Pancreas (tissue), 10 donors: ENCODE measurements at regions not wholly inside any gene's neighbourhood (a gene's known extent, or its start where the extent isn't known, plus 50 kb on each side); places are given as distances from the start of the nearest gene placed in this dataset.

Source experiments
- ATAC-seq, 4 donors: fragments of 200-7000 bp; cut with Tn5 transposase; one replicate each; pipeline versions ENCODE4 v1.8.0 to v1.9.1; 2020; ENCODE audit warnings: mild to moderate bottlenecking in 4 of 4, moderate library complexity in 4 of 4
- DNase-seq, 6 donors: peaks; one replicate each; pipeline ENCODE4 v3.0.0-alpha.2; 2020
- FAIRE-seq: peaks from 2 replicates; lab custom pipeline; 2012; peaks lifted over from hg19 to GRCh38; lab: Jason Lieb, UNC
- H3K27ac ChIP-seq, 4 donors: fragments of 200-600 bp; sonication (generic); 1 replicate in 3 of 4; 2 replicates in 1 of 4; pipeline versions ENCODE4 v1.5.0 to v1.8.0; 2020
- H3K27me3 ChIP-seq, 4 donors: fragments of 200-600 bp; one replicate each; pipeline ENCODE4 v1.8.0; 2021
- H3K36me3 ChIP-seq, 3 donors: fragments of 200-600 bp; sonication (generic) in 1 of 3; one replicate each; pipeline versions ENCODE4 v1.5.0 to v1.8.0; 2020 to 2021
- H3K4me1 ChIP-seq, 3 donors: fragments of 200-600 bp; one replicate each; pipeline ENCODE4 v1.8.0; 2021
- H3K4me3 ChIP-seq, 4 donors: fragments of 200-600 bp; sonication (generic) in 2 of 4; one replicate each; pipeline versions ENCODE4 v1.5.0 to v1.8.0; 2020 to 2021
- H3K9me3 ChIP-seq, 4 donors: fragments of 200-600 bp; one replicate each; pipeline ENCODE4 v1.8.0; 2021
- WGBS, 2 donors: extraction: QIAGEN DNeasy Blood & Tissue Kit; methylation state at CpG; one replicate each; pipeline ENCODE4 v1.1.7; 2013; 5-methylcytosine and 5-hydroxymethylcytosine counted together
- intact Hi-C, 3 donors: fragments of 100-400 bp; cut with DNase I; formaldehyde crosslinking; loops; one replicate each; pipeline versions ENCODE4 v1.11.1 to v1.14.2; 2022
- TF ChIP-seq, protein P1 (sequence below), 4 donors: fragments of 200-600 bp; sonication (generic) in 3 of 4; IDR thresholded peaks; one replicate each; pipeline versions ENCODE4 v1.5.0 to v1.8.0; 2021; ENCODE audit warnings: antibody characterized with exemption in 4 of 4
- donor health status: healthy with polysubstance abuse.
- donor health status: DM: no; HTN: no; CAD: no; lungs with moderate emphysema.
- donor health status: DM: no; HTN: no; CAD: no.
- donor health status: control.
- donor health status: control.
- donor health status: Bipolar disorder and iron deficiency.
- donor health status: DM: yes; HTN: yes; CAD: no.
- donor health status: DM: no; HTN: no; CAD: no.
- donor health status: DM: no; HTN: no; CAD: no.
- donor health status: DM: yes; HTN: yes; CAD: no.

DNA sequence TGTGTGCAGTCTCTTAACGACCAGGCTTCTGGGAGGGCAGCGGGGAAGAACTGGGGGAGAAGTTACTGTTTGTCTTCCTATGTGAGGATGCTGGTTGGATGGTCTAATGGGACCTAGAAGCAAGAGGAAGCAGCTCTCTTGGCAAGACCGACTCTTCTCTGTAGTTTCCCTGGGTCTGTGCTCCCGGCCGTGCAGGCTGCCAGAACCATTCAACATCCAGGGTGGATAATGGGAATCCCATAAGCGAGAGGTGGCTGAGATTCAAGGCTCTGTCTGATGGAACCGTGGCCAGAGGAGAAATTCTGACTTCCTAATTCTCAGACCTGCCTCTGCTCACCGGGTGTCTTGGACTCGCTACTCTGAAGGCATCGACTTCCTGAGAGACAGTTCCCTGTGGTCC is 561.0 kb upstream of the TBX3 start:
- FAIRE-seq, result no peak
- TF ChIP-seq, protein P1, sequence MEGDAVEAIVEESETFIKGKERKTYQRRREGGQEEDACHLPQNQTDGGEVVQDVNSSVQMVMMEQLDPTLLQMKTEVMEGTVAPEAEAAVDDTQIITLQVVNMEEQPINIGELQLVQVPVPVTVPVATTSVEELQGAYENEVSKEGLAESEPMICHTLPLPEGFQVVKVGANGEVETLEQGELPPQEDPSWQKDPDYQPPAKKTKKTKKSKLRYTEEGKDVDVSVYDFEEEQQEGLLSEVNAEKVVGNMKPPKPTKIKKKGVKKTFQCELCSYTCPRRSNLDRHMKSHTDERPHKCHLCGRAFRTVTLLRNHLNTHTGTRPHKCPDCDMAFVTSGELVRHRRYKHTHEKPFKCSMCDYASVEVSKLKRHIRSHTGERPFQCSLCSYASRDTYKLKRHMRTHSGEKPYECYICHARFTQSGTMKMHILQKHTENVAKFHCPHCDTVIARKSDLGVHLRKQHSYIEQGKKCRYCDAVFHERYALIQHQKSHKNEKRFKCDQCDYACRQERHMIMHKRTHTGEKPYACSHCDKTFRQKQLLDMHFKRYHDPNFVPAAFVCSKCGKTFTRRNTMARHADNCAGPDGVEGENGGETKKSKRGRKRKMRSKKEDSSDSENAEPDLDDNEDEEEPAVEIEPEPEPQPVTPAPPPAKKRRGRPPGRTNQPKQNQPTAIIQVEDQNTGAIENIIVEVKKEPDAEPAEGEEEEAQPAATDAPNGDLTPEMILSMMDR (IDR thresholded peaks at IDR 0.05), result no peak
- H3K27ac ChIP-seq, result no peak overlapping the region
- no peaks in the 10 kb centered on the region for H3K4me1 ChIP-seq
- intact Hi-C loops, result no loop called here
- 61 to 63% methylated on average over 10 of the region's 10 CpGs for WGBS, 2 donors
- ATAC-seq, result no peak
- no peaks in the 10 kb centered on the region for H3K27me3 ChIP-seq
- no peaks in the 10 kb centered on the region for H3K36me3 ChIP-seq
- no peak overlapping the region for H3K4me3 ChIP-seq
- DNase-seq, result no peak
- H3K9me3 ChIP-seq, result no peaks in the 10 kb centered on the region

GRCh38 chr12:115243933-115244628 is 560.1 kb upstream of the TBX3 start:
- 56 to 59% methylated on average over 5 of the region's 5 CpGs for WGBS, 2 donors
- H3K27me3 ChIP-seq, result no peaks in the 10 kb centered on the region
- ATAC-seq (no peak), FAIRE-seq (no peak), DNase-seq (no peak)
- H3K27ac ChIP-seq, result no peak overlapping the region
- H3K36me3 ChIP-seq, result no peaks in the 10 kb centered on the region
- TF ChIP-seq, protein P1 (IDR thresholded peaks at IDR 0.05), result no peak
- no peak overlapping the region for H3K4me3 ChIP-seq
- H3K9me3 ChIP-seq, result no peaks in the 10 kb centered on the region
- intact Hi-C loops, result no loop called here
- no peaks in the 10 kb centered on the region for H3K4me1 ChIP-seq

DNA sequence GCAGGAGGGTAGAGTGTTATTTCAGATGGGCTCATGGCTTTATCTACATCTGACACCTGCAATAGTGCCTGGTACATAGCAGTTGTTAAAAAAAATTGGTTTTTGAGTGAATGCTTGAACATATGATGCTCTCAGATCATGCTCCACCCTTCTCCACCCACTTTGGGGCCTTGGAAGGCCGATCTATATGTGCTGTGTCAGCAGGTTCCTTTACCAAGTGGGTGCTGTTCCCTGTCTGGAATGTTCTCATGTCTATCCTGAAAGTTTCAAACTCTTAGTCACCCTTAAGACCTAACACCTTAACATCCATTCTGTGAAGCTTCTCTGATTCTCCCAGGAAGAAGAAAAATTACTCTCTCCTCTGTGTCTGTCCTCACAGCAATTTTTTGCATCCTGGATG is 556.3 kb upstream of the TBX3 start:
- H3K4me1 ChIP-seq, result no peaks in the 10 kb centered on the region
- H3K27ac ChIP-seq, result no peak overlapping the region
- ATAC-seq, result no peak
- H3K4me3 ChIP-seq, result no peak overlapping the region
- intact Hi-C loops, result no loop called here
- no peak for DNase-seq
- H3K27me3 ChIP-seq, result no peaks in the 10 kb centered on the region
- H3K9me3 ChIP-seq, result no peaks in the 10 kb centered on the region
- TF ChIP-seq, protein P1 (IDR thresholded peaks at IDR 0.05), result no peak
- H3K36me3 ChIP-seq, result no peaks in the 10 kb centered on the region
- FAIRE-seq, result no peak
- WGBS, 2 donors, result 31 to 48% methylated on average over 1 of the region's 1 CpG

DNA sequence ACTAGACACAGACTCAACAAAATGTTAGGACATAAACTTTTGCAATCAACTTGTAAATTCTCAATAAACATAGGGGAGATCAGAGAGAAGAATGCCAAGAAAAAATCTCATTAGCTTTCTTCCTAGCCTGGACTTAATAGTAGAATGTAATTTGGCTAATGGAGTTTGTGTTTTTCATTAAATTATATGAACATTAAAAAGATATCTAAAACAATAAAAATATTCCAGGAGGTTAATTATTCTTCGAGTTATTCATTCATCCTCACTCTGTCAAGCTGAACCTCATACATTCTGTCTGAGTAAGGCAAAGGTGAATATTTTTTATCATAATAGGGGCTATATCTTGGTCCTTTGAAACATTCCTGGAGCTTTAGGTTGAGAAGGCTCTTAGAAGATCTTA is 551.9 kb upstream of the TBX3 start:
- no peak for DNase-seq

More for the DNA sequence above, 551.9 kb upstream of the TBX3 start:
- Histone ChIP-seq H3K27ac (no peak overlapping the region), H3K9me3 (no peaks in the 10 kb centered on the region), H3K4me1 (no peaks in the 10 kb centered on the region), H3K36me3 (no peaks in the 10 kb centered on the region), H3K27me3 (peaks cover 0 to 7% (median 0%) of the 10 kb centered on the region in 4 donors), H3K4me3 (no peak overlapping the region)
- intact Hi-C loops, result no loop called here
- TF ChIP-seq, protein P1 (IDR thresholded peaks at IDR 0.05), result no peak
- ATAC-seq, result no peak
- WGBS, 2 donors, result 23 to 61% methylated on average over 1 of the region's 1 CpG
- FAIRE-seq, result no peak
